ENCODE measurements at regions not wholly inside any gene's neighbourhood (a gene's known extent, or its start where the extent isn't known, plus 50 kb on each side); places are given as distances from the start of the nearest gene placed in this dataset.

DNA sequence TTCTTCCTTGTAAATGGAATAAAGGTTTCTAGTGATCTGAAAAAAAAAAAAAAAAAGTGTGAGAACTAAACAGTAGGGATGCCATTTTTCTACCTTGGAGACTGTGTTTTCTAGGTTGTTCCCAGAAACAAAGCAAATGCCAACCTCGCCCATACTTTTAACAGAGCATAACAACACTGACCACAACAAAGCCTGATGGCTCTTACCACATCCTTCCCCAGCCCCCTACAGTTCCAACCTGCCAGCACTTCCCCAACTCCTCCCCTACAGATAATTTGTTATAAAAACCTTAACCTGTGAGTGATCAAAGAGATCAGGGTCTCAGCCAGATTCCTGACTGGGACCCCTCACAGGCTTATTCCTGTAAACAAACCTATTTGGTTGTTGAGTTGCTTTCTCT, 940.0 kb downstream of the SH3BGRL start:
- Mint-ChIP-seq H3K9me3 (peaks cover 29% of the 10 kb centered on the region), H3K4me1 (no peaks in the 10 kb centered on the region), H3K36me3 (ENCODE audit: low read depth) (peaks cover 4% of the 10 kb centered on the region), H3K27me3 (ENCODE audit: low read depth) (no peaks in the 10 kb centered on the region), H3K27ac (ENCODE audit: unreplicated experiment) (no peak overlapping the region), H3K4me3 (no peak overlapping the region)
- TF ChIP-seq, protein P1, sequence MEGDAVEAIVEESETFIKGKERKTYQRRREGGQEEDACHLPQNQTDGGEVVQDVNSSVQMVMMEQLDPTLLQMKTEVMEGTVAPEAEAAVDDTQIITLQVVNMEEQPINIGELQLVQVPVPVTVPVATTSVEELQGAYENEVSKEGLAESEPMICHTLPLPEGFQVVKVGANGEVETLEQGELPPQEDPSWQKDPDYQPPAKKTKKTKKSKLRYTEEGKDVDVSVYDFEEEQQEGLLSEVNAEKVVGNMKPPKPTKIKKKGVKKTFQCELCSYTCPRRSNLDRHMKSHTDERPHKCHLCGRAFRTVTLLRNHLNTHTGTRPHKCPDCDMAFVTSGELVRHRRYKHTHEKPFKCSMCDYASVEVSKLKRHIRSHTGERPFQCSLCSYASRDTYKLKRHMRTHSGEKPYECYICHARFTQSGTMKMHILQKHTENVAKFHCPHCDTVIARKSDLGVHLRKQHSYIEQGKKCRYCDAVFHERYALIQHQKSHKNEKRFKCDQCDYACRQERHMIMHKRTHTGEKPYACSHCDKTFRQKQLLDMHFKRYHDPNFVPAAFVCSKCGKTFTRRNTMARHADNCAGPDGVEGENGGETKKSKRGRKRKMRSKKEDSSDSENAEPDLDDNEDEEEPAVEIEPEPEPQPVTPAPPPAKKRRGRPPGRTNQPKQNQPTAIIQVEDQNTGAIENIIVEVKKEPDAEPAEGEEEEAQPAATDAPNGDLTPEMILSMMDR (conservative IDR thresholded peaks at IDR 0.05), result no peak
- DNase-seq (ENCODE audit: low read depth, low spot score), result no peak

GRCh38 chrX:82161195-82161594, 959.3 kb downstream of the SH3BGRL start:
- Mint-ChIP-seq H3K4me3 (no peak overlapping the region), H3K4me1 (no peaks in the 10 kb centered on the region), H3K27me3 (ENCODE audit: low read depth) (no peaks in the 10 kb centered on the region), H3K27ac (ENCODE audit: unreplicated experiment) (no peak overlapping the region), H3K36me3 (ENCODE audit: low read depth) (peaks cover 2% of the 10 kb centered on the region), H3K9me3 (peaks cover 21% of the 10 kb centered on the region)
- TF ChIP-seq, protein P1 (conservative IDR thresholded peaks at IDR 0.05), result no peak
- no peak for DNase-seq (ENCODE audit: low read depth, low spot score)

- H3K4me3 Mint-ChIP-seq, result no peak overlapping the region
- peaks cover 31% of the 10 kb centered on the region for H3K9me3 Mint-ChIP-seq
- TF ChIP-seq, protein P1 (conservative IDR thresholded peaks at IDR 0.05), result no peak
- H3K27ac Mint-ChIP-seq (ENCODE audit: unreplicated experiment), result no peak overlapping the region
- H3K36me3 Mint-ChIP-seq (ENCODE audit: low read depth), result peaks cover 2% of the 10 kb centered on the region
- DNase-seq (ENCODE audit: low read depth, low spot score), result no peak
- H3K27me3 Mint-ChIP-seq (ENCODE audit: low read depth), result no peaks in the 10 kb centered on the region
- no peaks in the 10 kb centered on the region for H3K4me1 Mint-ChIP-seq
These were observed 961.8 kb downstream of the SH3BGRL start for GRCh38 chrX:82163701-82164100.

- no peak overlapping the region for H3K27ac Mint-ChIP-seq (ENCODE audit: unreplicated experiment)
- peaks cover 15% of the 10 kb centered on the region for H3K9me3 Mint-ChIP-seq
These were observed 995.0 kb downstream of the SH3BGRL start for GRCh38 chrX:82196866-82197265.

DNA sequence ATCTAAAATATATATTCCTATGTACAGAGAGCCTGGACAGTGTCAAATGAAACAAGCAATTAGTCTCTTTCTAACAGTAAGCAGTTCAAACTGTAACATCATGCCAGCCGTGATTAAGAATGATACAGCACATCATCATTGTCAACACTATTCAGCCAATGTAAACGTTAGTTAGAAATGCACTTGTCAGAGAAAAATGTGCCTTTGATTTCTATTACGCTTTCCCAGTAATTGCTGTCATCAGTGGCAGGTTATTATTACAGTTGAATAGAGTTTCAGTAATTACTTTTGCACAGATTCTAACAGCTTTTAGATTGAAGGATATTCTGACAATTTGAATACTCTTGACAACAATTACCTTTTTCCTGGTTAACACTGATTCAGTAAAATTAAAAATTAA, 1007.1 kb downstream of the SH3BGRL start:
- Mint-ChIP-seq H3K27ac (ENCODE audit: unreplicated experiment) (no peak overlapping the region), H3K4me3 (no peak overlapping the region), H3K9me3 (peaks cover 4% of the 10 kb centered on the region), H3K36me3 (ENCODE audit: low read depth) (no peaks in the 10 kb centered on the region), H3K4me1 (no peaks in the 10 kb centered on the region), H3K27me3 (ENCODE audit: low read depth) (no peaks in the 10 kb centered on the region)
- TF ChIP-seq, protein P1 (conservative IDR thresholded peaks at IDR 0.05), result no peak
- DNase-seq (ENCODE audit: low read depth, low spot score), result no peak

More at GRCh38 chrX:82196866-82197265, 995.0 kb downstream of the SH3BGRL start:
- TF ChIP-seq, protein P1 (conservative IDR thresholded peaks at IDR 0.05), result no peak
- H3K27me3 Mint-ChIP-seq (ENCODE audit: low read depth), result no peaks in the 10 kb centered on the region
- no peaks in the 10 kb centered on the region for H3K36me3 Mint-ChIP-seq (ENCODE audit: low read depth)
- H3K4me1 Mint-ChIP-seq, result no peaks in the 10 kb centered on the region
- DNase-seq (ENCODE audit: low read depth, low spot score), result no peak
- H3K4me3 Mint-ChIP-seq, result no peak overlapping the region

DNA sequence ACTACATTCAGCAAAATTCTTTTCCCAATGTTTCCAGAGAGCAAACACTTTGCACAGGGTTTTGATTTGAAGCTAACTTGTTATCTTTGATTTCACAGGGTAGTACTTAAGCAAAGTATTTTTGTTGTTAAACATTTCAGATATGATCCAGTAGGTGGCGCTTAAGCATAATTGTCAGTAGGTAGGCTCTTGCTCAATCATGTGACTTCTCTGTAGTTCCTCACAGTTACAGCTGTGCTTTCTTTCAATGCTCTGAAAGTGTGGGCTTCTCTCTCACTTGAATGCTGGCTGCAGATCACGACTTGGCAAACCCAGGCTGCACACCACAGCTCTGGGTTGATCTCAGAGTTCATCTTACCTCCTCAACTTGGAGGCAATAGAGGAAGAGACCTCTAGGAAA, 1016.5 kb downstream of the SH3BGRL start:
- TF ChIP-seq, protein P1 (conservative IDR thresholded peaks at IDR 0.05), result peak; percentile 63
- DNase-seq (ENCODE audit: low read depth, low spot score), result no peak
- Mint-ChIP-seq H3K4me1 (no peaks in the 10 kb centered on the region), H3K9me3 (peaks cover 23% of the 10 kb centered on the region), H3K27ac (ENCODE audit: unreplicated experiment) (no peak overlapping the region), H3K36me3 (ENCODE audit: low read depth) (peaks cover 7% of the 10 kb centered on the region), H3K27me3 (ENCODE audit: low read depth) (no peaks in the 10 kb centered on the region), H3K4me3 (no peak overlapping the region)

Measured in neural crest cell (in vitro differentiated cells).